ENCODE measurements at regions not wholly inside any gene's neighbourhood (a gene's known extent, or its start where the extent isn't known, plus 50 kb on each side); places are given as distances from the start of the nearest gene placed in this dataset.
"Not testable (repeated sequence)": the region's sequence is repeated elsewhere in the genome, so short reads cannot be mapped to it uniquely, and the experiment has no call there.

DNA sequence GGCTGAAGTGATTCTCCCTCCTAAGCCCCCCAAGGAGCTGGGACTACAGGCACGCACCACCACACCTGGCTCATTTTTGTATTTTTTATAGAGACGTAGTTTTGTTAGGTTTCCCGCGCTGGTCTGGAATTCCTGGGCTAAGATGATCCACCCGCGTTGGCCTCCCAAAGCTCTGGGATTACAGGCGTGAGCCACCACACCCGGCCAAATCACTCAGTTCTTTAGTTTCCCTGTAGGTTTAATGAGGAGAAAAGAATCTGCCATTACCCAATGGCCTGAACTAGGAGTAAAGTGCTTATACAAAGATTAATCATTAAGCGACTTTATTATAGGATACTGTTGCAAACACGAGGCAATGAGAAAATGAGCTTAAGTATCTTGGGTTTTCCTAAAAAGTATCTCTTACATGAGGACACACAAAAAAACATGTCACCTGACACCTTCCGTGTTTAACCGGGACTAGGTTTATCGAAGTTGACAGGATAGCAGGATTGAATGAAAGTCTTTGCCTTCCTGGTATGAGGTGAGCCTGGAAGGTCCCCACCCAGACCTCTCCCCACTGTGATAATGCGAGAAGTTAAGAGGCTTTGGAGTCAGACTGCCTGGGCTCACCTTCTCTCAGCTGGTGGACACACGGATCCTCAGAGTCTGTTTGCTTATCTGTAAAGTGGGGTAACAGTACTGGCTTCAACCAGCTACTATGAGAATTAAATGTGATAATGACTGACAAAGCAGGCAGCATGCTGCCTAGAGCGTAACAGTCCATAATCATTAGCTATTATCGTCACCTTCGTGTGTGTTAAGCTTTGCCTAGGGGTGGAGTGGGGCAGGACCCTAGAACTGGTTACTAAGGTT is 133.5 kb upstream of the KRAS start:
- no peak for DNase-seq (ENCODE audit: low read depth)

DNA sequence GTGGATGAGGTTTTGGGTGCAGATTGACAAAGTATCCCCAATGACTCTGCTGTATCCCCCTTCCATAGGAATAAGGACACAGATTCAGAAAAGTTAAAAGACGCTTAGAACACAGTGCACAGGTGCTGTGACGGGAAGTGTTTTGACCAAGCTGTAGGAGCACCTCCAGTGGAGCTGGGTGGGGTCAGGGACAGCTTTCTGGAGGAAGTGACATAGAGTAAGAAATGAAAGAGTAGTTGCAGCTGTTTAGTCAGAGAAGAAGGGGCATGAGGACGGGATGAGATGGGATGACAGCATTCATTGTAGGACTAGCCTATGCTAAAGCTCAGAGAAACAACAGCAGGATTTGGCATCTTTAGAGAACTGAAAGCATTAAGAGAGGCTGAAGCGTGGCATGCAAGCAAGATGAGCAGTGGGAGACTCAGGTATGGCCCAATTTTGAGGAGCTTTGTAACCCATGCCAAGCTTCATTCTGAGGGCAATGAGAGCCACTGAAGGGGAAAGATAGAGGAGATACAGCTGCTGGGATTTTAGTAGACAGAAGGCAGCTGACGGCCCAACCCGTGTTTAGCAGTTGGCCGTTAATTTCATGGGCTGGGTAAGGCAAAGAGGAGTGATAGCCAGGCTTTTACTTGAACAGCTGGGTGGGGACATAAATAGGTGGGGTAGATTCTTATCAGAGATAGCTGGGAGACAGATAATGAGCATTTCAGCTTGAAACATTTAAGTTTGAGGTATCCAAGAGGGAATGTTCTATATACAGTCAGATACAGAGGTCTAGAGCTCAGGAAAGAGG is 131.8 kb upstream of the KRAS start:
- DNase-seq (ENCODE audit: low read depth): no peak

DNA sequence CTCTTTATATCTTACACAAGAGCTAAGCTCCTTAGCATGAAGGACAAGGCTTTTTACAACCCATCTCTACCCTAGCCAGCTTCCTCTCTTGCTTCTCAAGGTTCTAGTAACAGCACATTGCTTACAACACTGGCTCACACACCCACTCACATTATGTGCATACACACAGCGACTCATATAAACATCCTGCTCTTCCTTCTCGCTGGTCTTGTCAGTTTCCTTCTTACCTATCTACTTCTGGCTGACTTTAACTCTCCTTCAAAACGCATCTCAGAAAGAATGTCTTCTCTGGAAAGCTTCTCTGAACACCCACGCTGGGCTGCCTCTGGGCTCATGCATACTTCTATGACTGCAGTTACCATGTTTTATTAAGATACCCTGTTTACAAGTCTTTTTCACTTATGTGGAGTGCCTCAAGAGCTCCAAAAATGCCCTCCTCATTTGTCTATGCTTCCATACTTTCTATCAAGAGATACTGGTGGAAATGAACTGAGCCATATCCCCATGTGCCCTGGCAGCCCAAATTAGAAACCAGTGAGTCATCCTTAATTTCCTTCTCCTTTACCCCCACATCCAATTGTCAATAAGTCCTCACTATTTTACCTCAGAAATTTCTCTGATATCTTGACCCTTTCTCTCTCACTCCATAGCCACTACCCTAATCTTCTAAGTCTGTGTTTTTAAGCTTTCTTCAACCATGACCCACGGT is 126.9 kb upstream of the KRAS start:
- no peak for DNase-seq (ENCODE audit: low read depth)

- no peak for DNase-seq (ENCODE audit: low read depth)
Measured at GRCh38 chr12:25376985-25377384, 126.3 kb upstream of the KRAS start.

GRCh38 chr12:25376407-25376806 is 125.7 kb upstream of the KRAS start:
- DNase-seq (ENCODE audit: low read depth): no peak

GRCh38 chr12:25372969-25373817 is 122.5 kb upstream of the KRAS start:
- no peak for DNase-seq (ENCODE audit: low read depth)

DNA sequence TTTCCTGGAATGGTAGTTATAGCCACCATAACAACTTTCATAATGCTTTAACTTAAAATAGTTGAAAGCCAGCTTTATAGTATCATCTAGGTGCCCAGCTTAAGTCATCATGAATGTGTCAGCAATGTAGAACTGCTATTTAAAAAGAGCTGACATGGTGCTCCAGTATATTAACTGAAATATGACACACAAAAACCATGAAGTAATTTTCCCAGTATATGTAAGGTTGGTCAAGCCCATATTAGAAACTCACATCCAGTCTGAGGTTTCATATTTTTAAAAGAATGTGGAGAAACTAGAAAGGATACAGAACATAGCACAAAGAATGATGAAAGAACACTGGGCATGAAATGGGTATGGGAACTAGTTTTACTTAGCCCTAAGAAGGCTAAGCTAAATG is 121.3 kb upstream of the KRAS start:
- DNase-seq (ENCODE audit: low read depth): no peak

GRCh38 chr12:25368557-25368956 is 117.8 kb upstream of the KRAS start:
- DNase-seq (ENCODE audit: low read depth): no peak

- DNase-seq (ENCODE audit: low read depth): no peak
Measured at GRCh38 chr12:25366122-25366521, 115.4 kb upstream of the KRAS start.

DNA sequence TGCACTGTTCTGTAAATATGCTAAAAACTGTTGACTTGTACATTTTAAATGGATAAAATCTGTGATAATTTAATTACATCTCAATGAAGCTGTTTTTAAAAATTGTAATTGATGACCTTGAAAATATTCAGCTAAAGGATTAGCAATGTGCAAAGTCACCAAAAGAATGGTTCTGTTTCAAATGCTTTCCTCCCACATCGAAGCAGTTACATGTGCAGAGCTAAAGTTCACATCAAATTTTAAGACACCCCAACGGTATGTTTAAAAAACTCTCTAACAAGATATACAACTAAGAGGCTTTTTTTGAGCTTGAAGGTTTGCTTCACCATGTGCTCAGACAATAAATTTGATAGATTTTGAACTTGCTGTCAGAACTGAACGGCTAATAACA is 114.6 kb upstream of the KRAS start:
- no peak for DNase-seq (ENCODE audit: low read depth)

DNA sequence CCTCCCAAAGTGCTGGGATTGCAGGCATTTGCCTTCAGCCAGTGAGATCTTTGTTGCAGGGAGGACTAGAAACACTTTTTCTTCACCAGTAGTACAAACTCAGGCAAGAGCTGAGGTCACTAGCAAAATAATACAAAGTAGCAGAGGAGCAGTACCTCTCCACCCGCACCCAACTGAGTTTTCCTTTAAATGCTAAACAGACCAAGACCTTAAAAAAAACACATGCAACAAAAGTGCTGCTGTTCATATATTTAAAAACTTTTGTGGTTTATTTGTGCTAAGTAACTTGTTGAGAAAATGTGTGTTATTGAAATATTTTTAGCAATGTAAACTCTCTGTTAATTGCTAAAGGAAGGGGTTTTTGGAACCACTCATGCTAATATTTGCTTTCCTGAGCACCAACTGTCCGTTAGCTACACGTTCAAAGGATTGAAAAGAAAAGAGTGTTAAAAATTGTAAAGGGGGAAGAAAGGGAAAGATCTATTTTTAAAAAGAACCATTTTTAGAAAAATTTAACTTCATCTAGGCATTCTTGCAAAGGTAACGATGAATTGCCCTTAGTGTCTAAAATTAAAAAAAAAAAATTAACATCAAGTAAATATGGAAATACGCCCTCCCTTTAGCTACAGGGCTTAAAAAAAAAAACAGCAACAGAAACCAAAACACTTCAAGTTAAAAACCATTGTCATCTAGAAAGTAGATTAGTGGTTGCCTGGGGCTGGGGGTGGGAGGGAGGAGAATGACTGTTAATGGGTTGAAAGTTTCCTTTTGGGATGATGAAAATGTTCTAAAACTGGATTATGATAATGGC is 114.0 kb upstream of the KRAS start:
- no peak for DNase-seq (ENCODE audit: low read depth)

- no peak for DNase-seq (ENCODE audit: low read depth)
Measured at GRCh38 chr12:25362646-25363045, 111.9 kb upstream of the KRAS start.

DNA sequence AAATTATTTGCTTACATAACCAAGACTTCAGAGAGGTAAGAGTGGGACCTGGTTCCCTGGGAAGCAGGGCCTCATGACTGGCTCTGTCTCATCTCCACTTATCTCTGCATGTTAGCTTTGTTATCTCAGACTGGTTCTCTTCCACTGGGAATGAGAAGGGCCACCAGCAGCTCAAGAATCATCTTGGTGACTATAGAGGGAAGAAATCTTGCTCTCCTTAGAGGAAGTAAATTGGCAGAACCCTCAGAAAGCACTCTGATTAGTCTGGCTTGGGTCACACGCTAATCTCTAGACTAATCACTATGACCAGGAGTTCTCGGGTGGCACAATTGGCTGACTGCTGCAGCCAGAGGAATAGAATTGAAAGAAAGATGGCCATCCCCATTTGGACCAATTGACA is 110.8 kb upstream of the KRAS start:
- no peak for DNase-seq (ENCODE audit: low read depth)

DNA sequence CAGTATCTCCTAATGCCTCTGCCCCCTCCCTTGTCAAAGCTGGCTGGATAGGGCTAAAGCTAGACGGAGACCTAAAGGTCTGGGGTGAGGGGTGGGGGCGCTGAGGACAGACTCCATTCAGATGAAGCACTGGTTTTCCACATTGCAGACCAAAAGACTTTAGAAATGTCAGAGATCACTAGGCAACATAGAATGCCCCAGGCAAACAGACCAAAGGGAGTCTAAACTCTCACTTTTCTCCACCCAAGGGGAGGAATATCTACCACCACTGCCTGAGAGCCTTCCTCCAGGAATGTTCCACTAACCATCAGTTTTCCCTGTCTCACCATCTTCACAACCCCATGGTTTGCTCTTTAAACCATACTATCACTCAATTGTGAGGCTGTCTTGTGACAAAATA is 106.9 kb upstream of the KRAS start:
- no peak for DNase-seq (ENCODE audit: low read depth)

DNA sequence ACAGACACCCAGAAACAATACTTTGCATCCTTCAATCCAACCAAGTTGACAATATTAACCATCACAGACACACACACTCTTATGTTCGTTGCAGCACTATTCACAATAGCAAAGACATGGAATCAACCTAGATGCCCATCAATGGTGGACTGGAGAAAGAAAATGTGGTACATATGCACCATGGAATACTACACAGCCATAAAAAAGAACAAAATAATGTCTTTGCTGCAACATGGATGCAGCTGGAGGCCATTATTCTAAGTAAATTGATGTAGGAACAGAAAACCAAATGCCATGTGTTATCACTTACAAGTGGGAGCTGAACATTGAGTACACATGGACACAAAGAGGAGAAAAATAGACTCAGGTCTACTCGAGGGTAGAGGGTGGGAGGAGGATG is 102.2 kb upstream of the KRAS start:
- not testable (repeated sequence) for DNase-seq (ENCODE audit: low read depth)

- DNase-seq (ENCODE audit: low read depth): no peak
Measured at GRCh38 chr12:25352083-25352918, 101.6 kb upstream of the KRAS start.

- DNase-seq (ENCODE audit: low read depth): no peak
Measured at GRCh38 chr12:25348593-25348895, 97.8 kb upstream of the KRAS start.

DNA sequence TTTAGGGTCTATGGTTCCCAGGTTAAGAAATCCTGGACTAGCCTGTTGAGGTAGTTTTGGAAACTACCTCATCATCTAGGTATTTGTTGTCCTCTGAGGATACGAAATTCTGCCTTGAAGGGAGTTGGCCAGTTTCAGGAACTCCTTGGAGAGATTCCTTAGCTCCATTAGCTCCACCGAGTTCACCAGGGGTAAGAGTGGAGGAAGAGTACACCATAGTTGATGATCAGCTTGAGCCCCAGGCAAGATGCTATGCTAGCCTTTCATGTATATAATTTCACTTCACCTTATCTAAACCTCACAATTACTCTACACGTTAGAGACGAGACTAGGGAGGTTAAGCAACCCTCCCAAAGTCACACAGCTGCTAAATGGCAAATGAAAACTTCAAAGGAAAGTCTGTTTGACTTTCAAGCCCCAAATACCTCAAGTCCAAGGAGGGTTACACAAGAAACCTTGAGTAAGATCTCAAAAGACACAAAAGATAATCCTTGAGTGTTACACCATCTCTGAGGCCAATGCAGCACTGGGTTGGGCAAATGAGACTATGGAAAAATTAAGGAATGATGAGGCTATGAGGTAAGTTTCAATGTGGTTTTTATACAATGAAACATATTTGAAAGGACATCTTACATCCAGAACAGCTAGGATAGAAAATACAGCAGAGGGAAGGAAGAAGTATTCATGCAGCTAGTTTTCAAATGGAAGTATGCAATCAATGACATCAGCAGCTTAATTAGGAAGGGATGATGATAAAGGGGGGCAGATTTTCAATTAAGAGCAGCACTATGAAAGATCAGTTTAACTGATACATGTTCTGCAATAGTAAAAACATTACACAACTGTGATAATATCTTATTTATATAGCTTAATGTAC is 97.2 kb upstream of the KRAS start:
- no peak for DNase-seq (ENCODE audit: low read depth)

- DNase-seq (ENCODE audit: low read depth): not testable (repeated sequence)
Measured at GRCh38 chr12:25341877-25342276, 91.1 kb upstream of the KRAS start.
